ENCODE measurements at regions not wholly inside any gene's neighbourhood (a gene's known extent, or its start where the extent isn't known, plus 50 kb on each side); places are given as distances from the start of the nearest gene placed in this dataset.

DNA sequence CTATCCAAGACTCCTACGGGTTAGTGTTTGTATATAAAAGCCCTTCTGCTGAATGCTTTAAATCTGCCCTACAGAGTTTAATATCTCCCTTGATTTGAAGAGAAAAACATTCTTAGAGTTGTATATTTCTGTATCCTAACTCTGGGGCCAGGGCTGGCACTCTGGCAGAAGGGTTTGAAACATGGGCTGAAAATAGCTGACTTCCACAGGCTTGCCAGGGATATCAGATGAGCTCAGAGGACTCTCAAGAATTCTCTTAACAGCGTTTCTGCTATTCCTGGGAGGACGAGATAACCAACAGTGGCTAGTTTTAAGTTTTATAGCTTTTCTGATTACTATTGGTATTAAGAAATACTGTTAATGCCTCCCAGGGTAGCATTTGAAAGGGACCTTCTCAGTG is 127.5 kb downstream of the LIG4 start:
- H3K9me3 ChIP-seq (ENCODE audit: control insufficient read depth, insufficient read depth, low read depth, low read length): no peaks in the 10 kb centered on the region
- TF ChIP-seq ZNF549 (tag by site-specific recombination; IDR thresholded peaks at IDR 0.05): no peak
- no peak for TF ChIP-seq ZNF677 (tag by site-specific recombination; IDR thresholded peaks at IDR 0.05)
- no peak for TF ChIP-seq ZNF791 (tag by site-specific recombination; IDR thresholded peaks at IDR 0.05)
- no peak for TF ChIP-seq ZNF585B (tag by site-specific recombination; IDR thresholded peaks at IDR 0.05)
- TF ChIP-seq, protein P1, sequence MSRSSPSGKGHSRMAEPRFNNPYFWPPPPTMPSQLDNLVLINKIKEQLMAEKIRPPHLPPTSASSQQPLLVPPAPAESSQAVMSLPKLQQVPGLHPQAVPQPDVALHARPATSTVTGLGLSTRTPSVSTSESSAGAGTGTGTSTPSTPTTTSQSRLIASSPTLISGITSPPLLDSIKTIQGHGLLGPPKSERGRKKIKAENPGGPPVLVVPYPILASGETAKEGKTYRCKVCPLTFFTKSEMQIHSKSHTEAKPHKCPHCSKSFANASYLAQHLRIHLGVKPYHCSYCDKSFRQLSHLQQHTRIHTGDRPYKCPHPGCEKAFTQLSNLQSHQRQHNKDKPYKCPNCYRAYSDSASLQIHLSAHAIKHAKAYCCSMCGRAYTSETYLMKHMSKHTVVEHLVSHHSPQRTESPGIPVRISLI (tag by site-specific recombination; IDR thresholded peaks at IDR 0.05): no peak
- no peak for TF ChIP-seq ZNF266 (tag by site-specific recombination; IDR thresholded peaks at IDR 0.05; ENCODE audit: low read depth)
- no peak for TF ChIP-seq ZBTB7A (tag by site-specific recombination; IDR thresholded peaks at IDR 0.05; ENCODE audit: low read depth)
- TF ChIP-seq, protein P2, sequence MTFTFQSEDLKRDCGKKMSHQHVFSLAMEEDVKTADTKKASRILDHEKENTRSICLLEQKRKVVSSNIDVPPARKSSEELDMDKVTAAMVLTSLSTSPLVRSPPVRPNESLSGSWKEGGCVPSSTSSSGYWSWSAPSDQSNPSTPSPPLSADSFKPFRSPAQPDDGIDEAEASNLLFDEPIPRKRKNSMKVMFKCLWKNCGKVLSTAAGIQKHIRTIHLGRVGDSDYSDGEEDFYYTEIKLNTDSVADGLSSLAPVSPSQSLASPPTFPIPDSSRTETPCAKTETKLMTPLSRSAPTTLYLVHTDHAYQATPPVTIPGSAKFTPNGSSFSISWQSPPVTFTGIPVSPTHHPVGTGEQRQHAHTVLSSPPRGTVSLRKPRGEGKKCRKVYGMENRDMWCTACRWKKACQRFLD (tag by site-specific recombination; IDR thresholded peaks at IDR 0.05): no peak
- no peak overlapping the region for H3K27ac ChIP-seq (ENCODE audit: extremely low read depth, low read depth, low read length)
- H3K4me1 ChIP-seq (ENCODE audit: control insufficient read depth, insufficient read depth, low read length): no peaks in the 10 kb centered on the region
- H3K36me3 ChIP-seq (ENCODE audit: control insufficient read depth in 2 of 2, insufficient read depth in 1 of 2, low read length in 2 of 2): no peaks in the 10 kb centered on the region
- CTCF ChIA-PET: interaction anchor here (0.7 kb wide), 1 partner anchor 476 kb away, joined by 4 read pairs; no protein-coding TSS in a partner anchor
- POLR2A ChIA-PET: no interaction called here
- no peak overlapping the region for H3K4me3 ChIP-seq (ENCODE audit: low read depth, low read length)

DNA sequence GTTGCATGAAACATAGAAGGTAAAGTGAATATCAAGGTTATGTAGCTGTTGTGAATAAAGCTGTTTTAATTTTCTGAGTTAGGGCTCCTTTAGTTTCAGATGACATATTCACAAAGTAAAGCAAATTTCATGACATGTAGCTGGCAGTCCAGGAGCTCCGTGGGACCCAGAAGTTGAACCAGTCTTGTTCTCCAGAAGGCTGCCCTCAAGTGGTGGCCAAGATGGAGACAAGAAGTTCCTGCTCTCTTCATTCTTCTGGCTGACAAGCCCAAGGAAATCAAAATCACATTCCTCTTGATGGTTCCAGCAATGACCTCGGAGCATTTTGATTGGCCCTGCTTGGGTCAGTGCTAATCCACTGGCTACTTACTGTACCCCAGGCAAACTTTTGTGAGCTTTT is 128.7 kb downstream of the LIG4 start:
- CTCF ChIA-PET: interaction anchor here (0.7 to 1.1 kb wide), 2 partner anchors 115 to 875 kb away, joined by 3 read pairs; no protein-coding TSS in a partner anchor
- H3K9me3 ChIP-seq (ENCODE audit: control insufficient read depth, insufficient read depth, low read depth, low read length): no peaks in the 10 kb centered on the region
- POLR2A ChIA-PET: no interaction called here

DNA sequence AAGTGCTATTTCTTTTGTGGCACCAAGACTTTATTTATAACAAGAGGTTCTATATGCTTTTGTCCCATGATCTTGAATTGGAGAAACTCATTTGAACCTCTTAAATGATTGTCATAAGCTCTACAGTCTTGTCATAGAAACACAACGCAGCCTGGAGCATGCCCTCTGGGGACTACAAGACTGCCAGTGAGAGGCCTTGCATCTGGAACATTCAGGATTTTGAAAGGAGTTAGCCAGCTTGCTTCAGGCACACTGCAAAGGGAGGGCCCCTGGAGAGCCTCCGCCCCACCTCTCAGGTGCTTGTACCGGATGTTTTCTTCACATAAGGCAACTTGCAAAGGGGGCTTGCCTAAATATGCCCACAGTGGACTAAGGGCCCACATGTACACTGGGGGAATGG is 130.5 kb downstream of the LIG4 start:
- TF ChIP-seq ZNF768 (tag by site-specific recombination; IDR thresholded peaks at IDR 0.05) (no peak), GLIS1 (tag by site-specific recombination; IDR thresholded peaks at IDR 0.05) (no peak)
- TF ChIP-seq, protein P3, sequence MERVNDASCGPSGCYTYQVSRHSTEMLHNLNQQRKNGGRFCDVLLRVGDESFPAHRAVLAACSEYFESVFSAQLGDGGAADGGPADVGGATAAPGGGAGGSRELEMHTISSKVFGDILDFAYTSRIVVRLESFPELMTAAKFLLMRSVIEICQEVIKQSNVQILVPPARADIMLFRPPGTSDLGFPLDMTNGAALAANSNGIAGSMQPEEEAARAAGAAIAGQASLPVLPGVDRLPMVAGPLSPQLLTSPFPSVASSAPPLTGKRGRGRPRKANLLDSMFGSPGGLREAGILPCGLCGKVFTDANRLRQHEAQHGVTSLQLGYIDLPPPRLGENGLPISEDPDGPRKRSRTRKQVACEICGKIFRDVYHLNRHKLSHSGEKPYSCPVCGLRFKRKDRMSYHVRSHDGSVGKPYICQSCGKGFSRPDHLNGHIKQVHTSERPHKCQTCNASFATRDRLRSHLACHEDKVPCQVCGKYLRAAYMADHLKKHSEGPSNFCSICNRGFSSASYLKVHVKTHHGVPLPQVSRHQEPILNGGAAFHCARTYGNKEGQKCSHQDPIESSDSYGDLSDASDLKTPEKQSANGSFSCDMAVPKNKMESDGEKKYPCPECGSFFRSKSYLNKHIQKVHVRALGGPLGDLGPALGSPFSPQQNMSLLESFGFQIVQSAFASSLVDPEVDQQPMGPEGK (tag by site-specific recombination; IDR thresholded peaks at IDR 0.05): no peak
- TF ChIP-seq, protein P4, sequence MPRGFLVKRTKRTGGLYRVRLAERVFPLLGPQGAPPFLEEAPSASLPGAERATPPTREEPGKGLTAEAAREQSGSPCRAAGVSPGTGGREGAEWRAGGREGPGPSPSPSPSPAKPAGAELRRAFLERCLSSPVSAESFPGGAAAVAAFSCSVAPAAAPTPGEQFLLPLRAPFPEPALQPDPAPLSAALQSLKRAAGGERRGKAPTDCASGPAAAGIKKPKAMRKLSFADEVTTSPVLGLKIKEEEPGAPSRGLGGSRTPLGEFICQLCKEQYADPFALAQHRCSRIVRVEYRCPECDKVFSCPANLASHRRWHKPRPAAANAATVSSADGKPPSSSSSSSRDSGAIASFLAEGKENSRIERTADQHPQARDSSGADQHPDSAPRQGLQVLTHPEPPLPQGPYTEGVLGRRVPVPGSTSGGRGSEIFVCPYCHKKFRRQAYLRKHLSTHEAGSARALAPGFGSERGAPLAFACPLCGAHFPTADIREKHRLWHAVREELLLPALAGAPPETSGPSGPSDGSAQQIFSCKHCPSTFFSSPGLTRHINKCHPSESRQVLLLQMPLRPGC (tag by site-specific recombination; IDR thresholded peaks at IDR 0.05): no peak
- TF ChIP-seq, protein P5, sequence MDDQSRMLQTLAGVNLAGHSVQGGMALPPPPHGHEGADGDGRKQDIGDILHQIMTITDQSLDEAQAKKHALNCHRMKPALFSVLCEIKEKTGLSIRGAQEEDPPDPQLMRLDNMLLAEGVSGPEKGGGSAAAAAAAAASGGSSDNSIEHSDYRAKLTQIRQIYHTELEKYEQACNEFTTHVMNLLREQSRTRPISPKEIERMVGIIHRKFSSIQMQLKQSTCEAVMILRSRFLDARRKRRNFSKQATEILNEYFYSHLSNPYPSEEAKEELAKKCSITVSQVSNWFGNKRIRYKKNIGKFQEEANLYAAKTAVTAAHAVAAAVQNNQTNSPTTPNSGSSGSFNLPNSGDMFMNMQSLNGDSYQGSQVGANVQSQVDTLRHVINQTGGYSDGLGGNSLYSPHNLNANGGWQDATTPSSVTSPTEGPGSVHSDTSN (CRISPR knock-in tag; IDR thresholded peaks at IDR 0.05): no peak
- Histone ChIP-seq H3K36me3 (ENCODE audit: control insufficient read depth in 2 of 2, insufficient read depth in 1 of 2, low read length in 2 of 2) (no peaks in the 10 kb centered on the region), H3K4me3 (ENCODE audit: low read depth, low read length) (no peak overlapping the region), H3K9me3 (ENCODE audit: control insufficient read depth, insufficient read depth, low read depth, low read length) (no peaks in the 10 kb centered on the region), H3K4me1 (ENCODE audit: control insufficient read depth, insufficient read depth, low read length) (no peaks in the 10 kb centered on the region), H3K27ac (ENCODE audit: extremely low read depth, low read depth, low read length) (no peak overlapping the region)
- CTCF ChIA-PET: no interaction called here
- POLR2A ChIA-PET: no interaction called here

More for the DNA sequence above, 128.7 kb downstream of the LIG4 start:
- Histone ChIP-seq H3K27ac (ENCODE audit: extremely low read depth, low read depth, low read length) (no peak overlapping the region), H3K4me1 (ENCODE audit: control insufficient read depth, insufficient read depth, low read length) (no peaks in the 10 kb centered on the region), H3K4me3 (ENCODE audit: low read depth, low read length) (no peak overlapping the region), H3K36me3 (ENCODE audit: control insufficient read depth in 2 of 2, insufficient read depth in 1 of 2, low read length in 2 of 2) (no peaks in the 10 kb centered on the region)
- TF ChIP-seq ZNF174 (tag by site-specific recombination; IDR thresholded peaks at IDR 0.05) (no peak), ZNF366 (tag by site-specific recombination; conservative IDR thresholded peaks at IDR 0.05) (no peak), PRDM1 (tag by site-specific recombination; IDR thresholded peaks at IDR 0.05) (no peak), ZNF624 (tag by site-specific recombination; IDR thresholded peaks at IDR 0.05) (no peak), GLIS1 (tag by site-specific recombination; IDR thresholded peaks at IDR 0.05) (no peak)
